Uterus (tissue), 3 donors: ENCODE measurements at regions not wholly inside any gene's neighbourhood (a gene's known extent, or its start where the extent isn't known, plus 50 kb on each side); places are given as distances from the start of the nearest gene placed in this dataset.
"Not testable (repeated sequence)": the region's sequence is repeated elsewhere in the genome, so short reads cannot be mapped to it uniquely, and the experiment has no call there.

Experiments used
- DNase-seq, 2 donors: peaks; one replicate each; pipeline ENCODE4 v3.0.0-alpha.2; 2019 to 2020
- H3K27ac ChIP-seq, 2 donors: fragments of 200-600 bp; sonication (generic); 1 replicate in 1 of 2; 2 replicates in 1 of 2; pipeline ENCODE4 v1.5.1; 2016 to 2018
- H3K27me3 ChIP-seq, 2 donors: fragments of 200-600 bp; sonication (generic); one replicate each; pipeline ENCODE4 v1.5.1; 2018 to 2019; ENCODE audit warnings: control low read depth in 1 of 2
- H3K36me3 ChIP-seq, 2 donors: fragments of 200-600 bp; sonication (generic); one replicate each; pipeline ENCODE4 v1.5.1; 2019; ENCODE audit warnings: control low read depth in 1 of 2
- H3K4me1 ChIP-seq, 2 donors: fragments of 200-600 bp; sonication (generic); one replicate each; pipeline ENCODE4 v1.5.1; 2018 to 2019; ENCODE audit warnings: control low read depth in 1 of 2
- H3K4me3 ChIP-seq, 2 donors: fragments of 200-600 bp; sonication (generic); 1 replicate in 1 of 2; 2 replicates in 1 of 2; pipeline ENCODE4 v1.5.1; 2018 to 2019; ENCODE audit warnings: mild to moderate bottlenecking in 1 of 2
- H3K9me3 ChIP-seq, 2 donors: fragments of 200-600 bp; sonication (generic); one replicate each; pipeline ENCODE4 v1.5.1; 2019; ENCODE audit warnings: control low read depth in 1 of 2
- POLR2A ChIP-seq, 2 donors: fragments of 450-650 bp; IDR thresholded peaks; one replicate each; pipeline ENCODE4 v1.6.1; 2016; ENCODE audit warnings: antibody characterized with exemption in 2 of 2, mild to moderate bottlenecking in 1 of 2, moderate library complexity in 1 of 2
- intact Hi-C: fragments of 100-400 bp; cut with DNase I; formaldehyde crosslinking; loops from one replicate; pipeline ENCODE4 v1.15.1; 2023; ENCODE audit warnings: low total_unique reads
- TF ChIP-seq, protein P1 (sequence below), 4 experiments: fragments of 200-600 bp in 2 of 4; fragments of 450-650 bp in 2 of 4; sonication (generic) in 2 of 4; IDR thresholded peaks; one replicate each; pipeline ENCODE4 v1.5.1; 2016 to 2019; ENCODE audit warnings: antibody characterized with exemption in 4 of 4, mild to moderate bottlenecking in 2 of 4, moderate library complexity in 1 of 4
- donor health status: DM: yes; HTN: yes; CAD: no.

DNA sequence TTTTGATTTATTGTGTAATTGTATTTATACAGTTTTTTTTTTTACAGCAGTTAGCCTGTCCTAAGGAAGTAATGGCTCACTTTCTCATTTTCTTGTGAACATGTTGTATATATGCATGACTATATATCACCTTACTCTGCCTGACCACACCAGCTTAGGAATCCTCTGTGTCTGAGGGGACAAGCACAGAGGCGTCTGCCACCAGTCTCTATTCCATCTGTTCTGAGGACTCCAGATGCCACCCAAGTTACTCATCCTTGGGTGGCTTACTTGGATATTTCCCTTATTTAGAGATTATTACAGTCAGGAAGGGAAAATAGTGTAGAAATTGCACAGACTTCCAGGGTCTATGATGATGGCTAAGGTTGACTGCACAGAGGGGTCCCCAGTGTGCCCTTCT lies 256.3 kb upstream of the C9orf72 start:
- intact Hi-C loops, result no loop called here
- no peak overlapping the region for H3K27ac ChIP-seq
- no peak for TF ChIP-seq POLR2A (IDR thresholded peaks at IDR 0.05)
- TF ChIP-seq, protein P1, sequence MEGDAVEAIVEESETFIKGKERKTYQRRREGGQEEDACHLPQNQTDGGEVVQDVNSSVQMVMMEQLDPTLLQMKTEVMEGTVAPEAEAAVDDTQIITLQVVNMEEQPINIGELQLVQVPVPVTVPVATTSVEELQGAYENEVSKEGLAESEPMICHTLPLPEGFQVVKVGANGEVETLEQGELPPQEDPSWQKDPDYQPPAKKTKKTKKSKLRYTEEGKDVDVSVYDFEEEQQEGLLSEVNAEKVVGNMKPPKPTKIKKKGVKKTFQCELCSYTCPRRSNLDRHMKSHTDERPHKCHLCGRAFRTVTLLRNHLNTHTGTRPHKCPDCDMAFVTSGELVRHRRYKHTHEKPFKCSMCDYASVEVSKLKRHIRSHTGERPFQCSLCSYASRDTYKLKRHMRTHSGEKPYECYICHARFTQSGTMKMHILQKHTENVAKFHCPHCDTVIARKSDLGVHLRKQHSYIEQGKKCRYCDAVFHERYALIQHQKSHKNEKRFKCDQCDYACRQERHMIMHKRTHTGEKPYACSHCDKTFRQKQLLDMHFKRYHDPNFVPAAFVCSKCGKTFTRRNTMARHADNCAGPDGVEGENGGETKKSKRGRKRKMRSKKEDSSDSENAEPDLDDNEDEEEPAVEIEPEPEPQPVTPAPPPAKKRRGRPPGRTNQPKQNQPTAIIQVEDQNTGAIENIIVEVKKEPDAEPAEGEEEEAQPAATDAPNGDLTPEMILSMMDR (IDR thresholded peaks at IDR 0.05), result no peak
- H3K27me3 ChIP-seq, result no peaks in the 10 kb centered on the region
- no peaks in the 10 kb centered on the region for H3K9me3 ChIP-seq
- DNase-seq, result no peak
- no peaks in the 10 kb centered on the region for H3K4me1 ChIP-seq
- H3K36me3 ChIP-seq, result no peaks in the 10 kb centered on the region
- H3K4me3 ChIP-seq, result no peak overlapping the region

DNA sequence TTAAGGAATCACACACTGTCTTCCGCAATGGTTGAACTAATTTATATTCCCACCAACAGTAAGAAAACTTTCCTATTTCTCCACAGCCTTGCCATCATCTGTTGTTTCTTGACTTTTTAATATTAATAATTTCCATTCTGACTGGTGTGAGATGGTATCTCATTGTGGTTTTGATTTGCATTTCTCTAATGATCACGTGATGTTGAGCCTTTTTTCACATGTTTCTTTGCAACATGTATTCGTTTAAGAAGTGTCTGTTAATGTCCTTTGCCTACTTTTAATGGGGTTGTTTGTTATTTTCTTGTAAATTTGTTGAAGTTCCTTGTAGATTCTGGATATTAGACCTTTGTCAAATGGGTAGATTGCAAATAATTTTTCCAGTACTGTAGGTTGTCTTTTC lies 258.8 kb upstream of the C9orf72 start:
- H3K27me3 ChIP-seq, intact Hi-C loops, H3K36me3 ChIP-seq, H3K27ac ChIP-seq, H3K4me3 ChIP-seq, H3K9me3 ChIP-seq, DNase-seq, H3K4me1 ChIP-seq: not testable (repeated sequence)

DNA sequence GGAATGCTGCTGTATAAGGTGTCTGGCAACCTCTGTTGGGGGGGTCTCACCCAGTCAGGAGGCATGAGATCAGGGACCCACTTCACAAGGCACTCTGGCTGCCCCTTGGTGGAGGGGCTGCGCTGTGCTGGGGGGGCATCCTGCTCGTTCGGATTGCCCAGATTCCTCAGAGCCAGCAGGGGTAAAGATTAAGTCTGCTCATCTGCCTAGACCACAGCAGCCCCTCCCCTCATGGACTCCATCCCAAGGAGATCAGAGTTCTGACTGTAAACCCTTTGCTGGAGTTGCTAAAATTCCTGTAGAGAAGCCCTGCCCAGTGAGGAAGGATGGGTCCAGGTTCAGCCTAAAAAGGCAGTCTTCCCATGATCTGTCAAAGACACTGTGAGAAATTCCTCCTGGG lies 262.0 kb upstream of the C9orf72 start:
- Histone ChIP-seq H3K27me3 (no peaks in the 10 kb centered on the region), H3K9me3 (no peaks in the 10 kb centered on the region), H3K4me1 (no peaks in the 10 kb centered on the region), H3K4me3 (no peak overlapping the region), H3K27ac (no peak overlapping the region), H3K36me3 (no peaks in the 10 kb centered on the region)
- no peak for DNase-seq
- intact Hi-C loops, result no loop called here
- TF ChIP-seq, protein P1 (IDR thresholded peaks at IDR 0.05), result no peak
- TF ChIP-seq POLR2A (IDR thresholded peaks at IDR 0.05), result no peak

DNA sequence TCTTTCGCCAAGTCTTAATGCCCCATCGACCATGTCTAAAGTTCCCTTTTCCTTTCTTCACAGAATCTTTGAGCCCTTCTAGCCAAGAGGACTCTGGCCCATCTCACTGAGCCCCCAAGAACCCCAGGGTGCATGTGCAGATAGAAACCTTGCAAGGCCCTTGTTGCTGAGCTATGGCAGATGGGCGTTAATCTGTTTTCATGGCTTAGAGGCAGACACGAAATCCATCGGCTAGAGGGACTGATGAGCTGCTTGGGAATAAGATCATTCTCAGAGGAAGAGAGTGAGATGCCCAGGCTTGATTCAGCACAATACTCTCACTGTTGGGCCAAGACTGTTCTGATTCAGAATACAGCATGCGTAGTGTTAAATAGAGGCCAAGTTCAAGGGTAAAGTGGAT lies 262.5 kb upstream of the C9orf72 start:
- Histone ChIP-seq H3K36me3 (no peaks in the 10 kb centered on the region), H3K9me3 (no peaks in the 10 kb centered on the region), H3K4me1 (no peaks in the 10 kb centered on the region), H3K27ac (no peak overlapping the region), H3K4me3 (no peak overlapping the region), H3K27me3 (no peaks in the 10 kb centered on the region)
- no peak for DNase-seq
- intact Hi-C loops, result no loop called here
- TF ChIP-seq, protein P1 (IDR thresholded peaks at IDR 0.05), result no peak
- TF ChIP-seq POLR2A (IDR thresholded peaks at IDR 0.05), result no peak

DNA sequence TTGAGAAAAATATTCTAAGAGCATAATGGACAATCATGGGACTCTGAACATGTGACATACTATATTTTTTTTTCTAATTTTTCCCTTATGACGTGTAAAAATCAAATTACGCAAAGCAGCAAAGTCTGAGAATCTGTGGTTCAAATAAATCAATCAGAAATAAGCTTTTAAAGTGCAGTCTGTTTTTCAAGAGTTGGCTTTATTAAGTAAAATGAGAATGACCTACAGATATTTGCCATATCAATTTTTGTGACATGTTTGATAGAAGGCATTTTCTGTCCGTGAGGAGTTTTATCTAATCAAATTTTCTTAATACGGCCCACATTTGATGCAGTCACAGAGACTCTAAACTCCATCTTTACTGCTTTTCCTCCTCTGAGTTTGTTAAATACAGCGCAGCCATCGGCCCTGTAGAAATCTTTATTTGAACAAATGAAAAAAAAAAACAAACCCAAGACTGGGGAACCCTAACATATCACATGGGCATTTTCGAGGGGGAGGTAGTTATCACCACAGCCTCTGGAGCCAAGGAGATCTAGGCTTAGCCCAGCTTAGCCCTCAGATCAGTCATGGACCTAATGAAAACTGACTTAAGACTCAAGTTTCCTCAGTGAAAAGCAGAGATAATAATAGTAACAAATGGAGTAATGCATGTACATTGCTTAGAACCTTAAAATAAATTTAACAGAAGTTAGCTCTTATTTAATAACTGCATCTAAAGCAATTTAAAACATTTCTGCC lies 263.6 kb upstream of the C9orf72 start:
- TF ChIP-seq, protein P1 (IDR thresholded peaks at IDR 0.05), result no peak
- TF ChIP-seq POLR2A (IDR thresholded peaks at IDR 0.05), result no peak
- intact Hi-C loops, result no loop called here
- DNase-seq, result no peak
- H3K36me3 ChIP-seq, result no peaks in the 10 kb centered on the region
- H3K4me1 ChIP-seq, result no peaks in the 10 kb centered on the region
- H3K9me3 ChIP-seq, result no peaks in the 10 kb centered on the region
- no peak overlapping the region for H3K27ac ChIP-seq
- no peaks in the 10 kb centered on the region for H3K27me3 ChIP-seq
- no peak overlapping the region for H3K4me3 ChIP-seq

DNA sequence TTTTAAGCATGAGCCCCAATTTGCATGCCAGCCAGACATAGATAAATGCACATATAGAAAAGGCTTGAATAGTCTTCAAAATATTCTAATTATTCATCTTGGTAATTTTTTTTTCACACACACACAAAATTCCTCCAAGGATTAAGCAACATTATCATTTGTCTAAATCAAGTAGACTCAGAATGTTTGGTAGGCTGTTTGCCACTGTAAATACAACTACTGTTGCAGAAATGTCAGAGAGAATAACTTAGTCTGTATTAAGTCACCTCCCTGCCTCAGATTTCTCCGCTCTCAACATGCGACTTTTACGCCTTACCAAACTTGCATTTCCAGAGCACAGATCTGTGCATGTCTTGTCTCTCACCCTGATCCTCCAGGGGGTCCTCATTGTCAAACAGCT lies 265.6 kb upstream of the C9orf72 start:
- H3K36me3 ChIP-seq, result no peaks in the 10 kb centered on the region
- no peaks in the 10 kb centered on the region for H3K4me1 ChIP-seq
- H3K9me3 ChIP-seq, result no peaks in the 10 kb centered on the region
- intact Hi-C loops, result no loop called here
- no peak for TF ChIP-seq POLR2A (IDR thresholded peaks at IDR 0.05)
- TF ChIP-seq, protein P1 (IDR thresholded peaks at IDR 0.05), result no peak
- H3K27me3 ChIP-seq, result no peaks in the 10 kb centered on the region
- H3K27ac ChIP-seq, result no peak overlapping the region
- H3K4me3 ChIP-seq, result no peak overlapping the region
- DNase-seq, result no peak

DNA sequence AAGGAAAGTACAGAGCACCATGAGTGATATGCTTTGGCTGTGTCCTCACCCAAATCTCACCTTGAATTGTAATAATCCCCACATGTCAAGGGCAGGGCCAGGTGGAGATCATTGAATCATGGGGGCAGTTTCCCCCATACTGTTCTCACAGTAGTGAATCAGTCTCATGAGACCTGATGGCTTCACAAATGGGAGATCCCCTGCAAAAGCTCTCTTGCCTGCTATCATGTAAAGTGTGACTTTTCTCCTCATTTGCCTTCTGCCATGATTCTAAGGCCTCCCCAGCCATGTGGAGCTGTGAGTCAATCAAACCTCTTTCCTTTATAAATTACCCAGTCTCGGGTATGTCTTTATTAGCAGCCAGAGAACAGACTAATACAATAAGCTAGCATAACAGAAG lies 266.5 kb upstream of the C9orf72 start:
- DNase-seq, H3K9me3 ChIP-seq, H3K27me3 ChIP-seq, H3K36me3 ChIP-seq, intact Hi-C loops, H3K4me3 ChIP-seq, H3K4me1 ChIP-seq, H3K27ac ChIP-seq: not testable (repeated sequence)
